GM21786 (cell line): ENCODE measurements at regions not wholly inside any gene's neighbourhood (a gene's known extent, or its start where the extent isn't known, plus 50 kb on each side); places are given as distances from the start of the nearest gene placed in this dataset.

Experiments
- ATAC-seq: cut with Tn5 transposase; IDR thresholded peaks from one replicate; pipeline ENCODE4 v1.9.1; 2021; ENCODE audit not compliant: unreplicated experiment

GRCh38 chr11:8796941-8797340 is 114.0 kb upstream of the AKIP1 start:
- ATAC-seq: no peak

GRCh38 chr11:8799273-8799672 is 111.7 kb upstream of the AKIP1 start:
- ATAC-seq: no peak

GRCh38 chr11:8800520-8801110 is 110.4 kb upstream of the AKIP1 start:
- ATAC-seq: no peak

- ATAC-seq: no peak
Observed at GRCh38 chr11:8801121-8801520, 109.9 kb upstream of the AKIP1 start.

GRCh38 chr11:8802251-8802650 is 108.7 kb upstream of the AKIP1 start:
- ATAC-seq: no peak

- no peak for ATAC-seq
Observed at GRCh38 chr11:8803973-8804372, 107.0 kb upstream of the AKIP1 start.

- no peak for ATAC-seq
Observed at GRCh38 chr11:8805296-8805695, 105.7 kb upstream of the AKIP1 start.

- ATAC-seq: no peak
Observed at GRCh38 chr11:8806974-8807373, 104.0 kb upstream of the AKIP1 start.

DNA sequence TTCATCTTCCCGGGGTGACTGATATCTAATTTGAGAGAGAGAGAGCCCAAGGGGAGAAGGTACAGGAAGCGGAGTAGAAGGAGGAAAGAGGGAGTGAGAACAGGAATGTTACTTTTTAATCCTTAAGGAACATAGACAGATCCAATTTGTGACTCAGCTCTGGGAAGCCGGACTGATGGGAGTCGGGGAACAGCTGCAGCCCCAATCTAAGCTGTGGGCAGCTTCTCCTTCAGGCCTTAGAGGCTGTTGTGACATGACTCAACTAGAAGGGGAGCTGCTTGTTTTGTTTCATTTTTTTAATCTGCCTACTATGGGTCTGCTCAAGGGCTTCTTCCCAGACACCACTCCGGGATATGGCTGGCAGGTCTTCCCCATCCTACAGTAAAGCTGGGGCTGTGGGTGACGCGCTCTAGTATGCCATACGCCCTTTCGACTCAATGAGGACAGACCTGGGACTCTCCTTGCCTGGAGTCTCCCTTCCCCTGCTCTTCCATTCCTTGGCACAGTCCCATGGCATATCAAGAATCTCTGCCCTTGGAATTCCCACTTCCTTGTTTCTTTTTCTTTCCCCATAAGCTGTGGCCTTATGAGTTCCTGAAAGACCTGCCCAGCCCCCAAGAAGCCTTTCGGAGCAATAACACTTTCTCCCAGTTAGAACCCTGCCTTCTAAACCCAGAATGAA is 103.3 kb upstream of the AKIP1 start:
- no peak for ATAC-seq

- ATAC-seq: no peak
Observed at GRCh38 chr11:8808226-8808585, 102.8 kb upstream of the AKIP1 start.

DNA sequence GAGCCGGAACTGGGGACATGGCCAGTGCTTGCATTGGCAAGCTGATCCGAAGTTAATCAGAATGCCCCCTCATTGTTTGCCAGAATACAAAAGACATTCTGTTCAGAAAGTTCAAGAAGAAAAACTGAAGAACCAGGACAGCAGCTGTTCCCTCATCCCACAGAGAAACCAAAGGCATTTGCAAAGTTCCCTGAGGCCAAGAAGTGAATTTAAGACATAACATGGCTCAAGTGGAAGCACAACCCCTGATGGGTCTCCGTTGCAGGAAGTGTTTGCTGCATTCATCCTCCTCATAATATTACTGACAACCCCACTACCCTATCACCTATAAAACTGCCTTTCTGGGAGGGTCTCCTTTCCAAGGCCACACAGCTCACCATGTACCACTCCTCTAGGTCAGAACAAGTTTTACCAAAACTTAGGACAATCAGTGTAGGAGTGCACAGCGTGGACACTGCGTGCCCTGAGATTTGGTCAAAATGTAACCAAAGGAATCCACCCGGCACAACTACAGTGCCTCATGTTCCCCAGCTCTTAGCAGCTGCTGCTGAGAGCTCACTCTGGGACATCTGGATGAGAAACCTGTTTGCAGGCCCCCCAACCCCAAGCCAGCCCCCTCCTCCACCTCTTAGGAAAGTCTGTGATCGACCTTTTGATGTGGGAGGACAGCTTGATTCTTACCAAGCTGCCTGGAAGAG is 101.6 kb upstream of the AKIP1 start:
- ATAC-seq: no peak

DNA sequence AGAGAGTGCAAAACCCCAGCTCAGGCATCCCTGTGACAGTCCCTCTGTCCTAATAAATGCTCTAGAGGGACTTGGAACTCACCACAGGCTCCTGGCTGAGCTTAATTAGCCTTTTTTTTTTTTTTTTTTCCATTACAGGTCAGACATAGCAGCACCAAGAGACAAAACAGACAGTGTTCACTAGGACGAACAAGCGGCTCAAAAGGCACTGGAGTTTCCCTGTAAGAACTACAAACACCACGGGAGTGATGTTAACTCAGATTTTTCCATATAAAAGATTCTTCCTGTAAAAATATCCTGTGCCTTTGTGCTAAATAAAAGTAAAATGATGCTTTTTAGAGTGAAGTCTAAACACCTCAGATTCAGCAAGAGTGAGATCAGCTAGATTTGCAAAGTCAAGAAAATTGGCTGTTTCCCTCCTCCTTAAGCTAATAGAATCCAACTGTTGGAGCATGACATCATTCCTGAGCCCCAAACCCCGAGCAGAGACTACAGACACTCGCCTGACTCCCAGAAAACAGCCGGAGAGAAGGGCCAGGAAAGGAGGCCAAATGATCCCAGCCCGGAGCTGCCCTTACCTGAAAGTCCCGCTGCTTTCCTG is 101.0 kb upstream of the AKIP1 start:
- ATAC-seq: no peak

DNA sequence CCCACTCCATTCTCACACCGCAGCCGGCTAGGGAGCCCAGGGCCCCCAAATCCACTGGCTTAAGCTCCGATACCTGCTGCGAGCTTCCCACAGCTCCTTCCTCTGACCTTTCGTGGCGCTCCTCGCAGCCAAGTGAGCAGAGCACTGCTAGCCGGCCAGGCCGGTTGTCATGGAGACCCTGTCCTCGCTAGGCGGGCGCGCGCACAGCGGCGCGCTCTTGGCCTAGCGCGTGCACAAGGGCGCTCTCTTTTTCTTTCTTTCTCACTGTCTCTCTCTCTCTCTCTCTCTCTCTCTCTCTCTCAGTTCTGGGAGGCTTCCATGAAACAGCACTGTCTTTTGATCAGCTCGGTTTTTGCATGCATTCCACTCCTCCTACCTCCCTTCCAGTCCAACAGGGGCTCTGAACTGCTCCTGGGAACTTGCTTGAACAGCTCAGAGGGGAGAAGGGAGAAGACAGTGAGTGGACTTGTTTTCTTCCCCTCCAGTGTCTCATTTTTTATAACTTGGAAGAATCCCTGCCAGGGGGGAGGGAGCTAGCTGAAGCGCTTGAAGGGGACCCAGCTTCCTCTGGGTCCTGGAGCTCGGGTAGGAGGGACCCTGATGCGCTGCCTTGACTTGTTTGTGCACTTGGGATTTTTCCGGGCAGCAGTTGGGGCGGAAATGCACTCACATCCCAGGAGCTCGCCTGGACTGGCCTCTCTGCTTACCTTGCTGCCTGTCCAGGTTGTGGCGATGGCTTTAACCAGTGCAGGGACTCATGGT is 100.3 kb upstream of the AKIP1 start:
- no peak for ATAC-seq

GRCh38 chr11:8811571-8811970 is 99.4 kb upstream of the AKIP1 start:
- no peak for ATAC-seq

DNA sequence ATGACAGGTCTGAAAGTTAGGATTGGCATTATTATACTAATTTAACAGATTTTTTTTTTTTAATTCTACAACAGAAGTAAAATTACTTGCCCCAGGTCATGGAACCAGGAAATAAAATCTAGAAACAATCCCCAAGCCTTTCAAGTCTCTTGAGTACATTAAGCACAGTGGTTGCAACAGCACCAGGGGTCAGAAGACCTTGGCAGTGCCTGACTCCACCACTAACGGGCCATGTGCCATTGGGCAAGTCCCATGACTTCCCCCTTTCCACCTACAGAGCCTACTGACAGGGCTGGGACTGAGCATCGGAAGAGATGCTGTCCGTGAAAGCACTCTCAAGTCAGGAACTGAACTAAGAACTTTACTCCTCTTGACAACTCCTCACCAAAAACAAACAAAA is 98.6 kb upstream of the AKIP1 start:
- no peak for ATAC-seq

- ATAC-seq: peak; percentile 73
Observed at GRCh38 chr11:8813658-8814057, 97.3 kb upstream of the AKIP1 start.

DNA sequence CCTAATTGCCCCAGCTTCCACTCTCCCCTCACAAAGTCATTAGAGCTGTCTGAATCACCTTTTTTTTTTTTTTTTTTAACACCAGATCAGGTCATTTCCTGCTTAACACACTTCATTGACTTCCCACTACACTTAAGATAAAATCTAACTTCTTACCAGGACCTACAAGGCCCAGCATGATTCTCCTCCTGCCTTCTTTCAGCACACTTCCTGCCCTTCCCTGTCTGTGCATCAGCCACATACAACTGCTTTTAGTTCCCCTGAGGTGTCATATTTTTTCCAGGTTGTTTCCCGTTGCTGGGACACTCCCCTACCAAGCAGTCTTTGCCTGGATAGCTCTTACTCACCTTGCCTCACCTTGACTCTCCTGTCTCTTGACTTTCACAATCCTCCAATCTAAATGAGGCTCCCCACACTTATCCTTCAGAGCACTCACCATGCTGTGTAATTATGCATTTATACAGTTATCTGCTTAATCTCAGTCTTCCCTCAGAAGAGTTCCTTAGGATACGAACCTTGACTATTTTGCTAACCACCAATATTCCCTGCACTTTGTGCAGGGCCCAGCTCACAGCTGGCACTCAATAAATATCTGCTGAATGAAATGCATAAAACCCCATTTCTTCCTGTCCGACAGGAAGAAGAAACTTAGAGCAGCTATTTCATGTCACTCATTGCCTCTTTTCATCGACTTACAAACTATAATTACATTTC is 96.6 kb upstream of the AKIP1 start:
- no peak for ATAC-seq

GRCh38 chr11:8814923-8815240 is 96.1 kb upstream of the AKIP1 start:
- ATAC-seq: no peak

GRCh38 chr11:8818421-8818820 is 92.6 kb upstream of the AKIP1 start:
- ATAC-seq: no peak

DNA sequence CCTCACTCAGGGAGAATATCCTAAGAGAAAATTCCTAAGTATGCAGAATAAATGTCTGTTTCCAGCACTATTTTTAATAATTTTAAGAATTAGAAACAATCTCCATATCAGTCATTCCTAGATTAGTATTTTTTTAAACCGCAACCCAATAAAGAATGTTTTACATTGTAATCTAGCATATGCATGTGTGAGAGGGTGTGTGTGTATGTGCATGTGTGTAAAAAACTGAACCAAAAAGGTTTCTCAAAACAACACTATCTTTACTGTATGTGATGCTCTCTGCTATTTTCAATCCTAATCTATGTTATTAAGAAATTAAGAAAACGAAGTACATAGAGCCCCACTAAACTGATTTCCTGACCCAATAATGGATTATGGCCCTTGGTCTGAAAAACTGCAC is 90.6 kb upstream of the AKIP1 start:
- ATAC-seq: no peak

DNA sequence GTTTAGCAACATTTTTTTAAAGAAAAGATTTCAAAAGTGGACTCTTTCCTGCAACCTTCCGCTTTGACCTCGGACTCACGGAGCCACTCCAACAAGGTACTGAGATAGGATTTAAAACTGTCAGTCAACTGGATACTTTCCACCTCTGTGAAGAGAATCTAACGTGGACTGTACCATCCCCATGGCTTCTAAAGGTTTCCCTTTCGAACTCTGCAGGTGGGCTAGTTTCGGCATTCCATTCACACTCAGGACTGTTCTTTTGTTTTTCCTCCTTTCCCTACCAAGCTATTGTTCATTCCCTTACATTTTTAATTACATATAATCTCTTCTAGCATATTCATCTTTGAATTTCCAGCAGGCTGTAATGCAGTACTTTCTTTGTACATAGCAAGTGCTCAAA is 88.5 kb upstream of the AKIP1 start:
- no peak for ATAC-seq
